Transverse colon (tissue), 4 donors: ENCODE measurements at regions not wholly inside any gene's neighbourhood (a gene's known extent, or its start where the extent isn't known, plus 50 kb on each side); places are given as distances from the start of the nearest gene placed in this dataset.

ENCODE experiments used
- POLR2A ChIP-seq: fragments of 450-650 bp; IDR thresholded peaks from one replicate; pipeline ENCODE4 v1.6.1; 2016; ENCODE audit warnings: antibody characterized with exemption, mild to moderate bottlenecking, moderate library complexity
- POLR2AphosphoS5 ChIP-seq, 3 donors: sonication (generic); formaldehyde crosslinking; IDR thresholded peaks; one replicate each; pipeline ENCODE4 v1.6.1; 2016; ENCODE audit warnings: antibody characterized with exemption in 3 of 3
- TF ChIP-seq, protein P1 (sequence below), 5 experiments: fragments of 200-600 bp in 3 of 5; fragments of 450-650 bp in 2 of 5; sonication (generic) in 3 of 5; IDR thresholded peaks; 1 replicate in 2 of 5; 2 replicates in 3 of 5; pipeline ENCODE4 v1.5.1; 2016 to 2017; ENCODE audit warnings: antibody characterized with exemption in 5 of 5, inconsistent platforms in 3 of 5, mild to moderate bottlenecking in 2 of 5, moderate library complexity in 1 of 5

DNA sequence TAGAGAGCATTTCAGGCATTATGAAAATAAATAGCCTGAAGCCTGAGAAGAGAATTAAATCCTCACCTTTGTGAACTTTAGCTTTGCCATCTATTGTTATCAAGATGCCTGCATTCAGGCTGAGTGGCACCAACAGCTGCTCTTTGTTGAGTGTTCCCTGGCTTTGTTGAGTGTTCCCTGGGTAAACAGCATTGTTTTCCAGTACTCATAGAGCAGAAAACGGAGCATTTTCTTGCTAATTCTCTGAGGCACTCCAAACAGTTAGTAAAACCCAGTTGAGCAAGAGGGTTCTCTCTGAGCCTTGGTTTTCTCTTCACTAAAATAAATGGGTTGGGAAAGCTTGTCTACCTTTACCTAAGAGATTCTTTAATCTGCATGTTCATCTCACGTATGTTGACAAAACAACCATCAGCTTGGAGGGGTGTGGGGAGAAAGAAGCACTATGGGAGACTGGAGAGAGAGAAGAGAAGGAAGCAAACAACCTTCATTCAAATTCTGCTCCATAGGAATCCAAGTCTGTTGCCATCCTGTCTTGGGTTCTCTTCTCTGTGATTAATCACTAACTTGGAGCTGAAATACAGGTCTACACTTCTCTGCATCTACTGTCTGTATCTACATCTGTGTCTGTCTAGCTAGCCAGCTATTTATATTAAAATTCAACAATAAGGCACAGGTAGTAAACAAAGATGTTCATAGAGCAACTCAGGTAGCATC, 567.0 kb upstream of the SOX11 start:
- TF ChIP-seq, protein P1, sequence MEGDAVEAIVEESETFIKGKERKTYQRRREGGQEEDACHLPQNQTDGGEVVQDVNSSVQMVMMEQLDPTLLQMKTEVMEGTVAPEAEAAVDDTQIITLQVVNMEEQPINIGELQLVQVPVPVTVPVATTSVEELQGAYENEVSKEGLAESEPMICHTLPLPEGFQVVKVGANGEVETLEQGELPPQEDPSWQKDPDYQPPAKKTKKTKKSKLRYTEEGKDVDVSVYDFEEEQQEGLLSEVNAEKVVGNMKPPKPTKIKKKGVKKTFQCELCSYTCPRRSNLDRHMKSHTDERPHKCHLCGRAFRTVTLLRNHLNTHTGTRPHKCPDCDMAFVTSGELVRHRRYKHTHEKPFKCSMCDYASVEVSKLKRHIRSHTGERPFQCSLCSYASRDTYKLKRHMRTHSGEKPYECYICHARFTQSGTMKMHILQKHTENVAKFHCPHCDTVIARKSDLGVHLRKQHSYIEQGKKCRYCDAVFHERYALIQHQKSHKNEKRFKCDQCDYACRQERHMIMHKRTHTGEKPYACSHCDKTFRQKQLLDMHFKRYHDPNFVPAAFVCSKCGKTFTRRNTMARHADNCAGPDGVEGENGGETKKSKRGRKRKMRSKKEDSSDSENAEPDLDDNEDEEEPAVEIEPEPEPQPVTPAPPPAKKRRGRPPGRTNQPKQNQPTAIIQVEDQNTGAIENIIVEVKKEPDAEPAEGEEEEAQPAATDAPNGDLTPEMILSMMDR (IDR thresholded peaks at IDR 0.05): no peak
- TF ChIP-seq POLR2A (no peak), POLR2AphosphoS5 (IDR thresholded peaks at IDR 0.05) (no peak)
